ENCODE measurements at regions not wholly inside any gene's neighbourhood (a gene's known extent, or its start where the extent isn't known, plus 50 kb on each side); places are given as distances from the start of the nearest gene placed in this dataset.

DNA sequence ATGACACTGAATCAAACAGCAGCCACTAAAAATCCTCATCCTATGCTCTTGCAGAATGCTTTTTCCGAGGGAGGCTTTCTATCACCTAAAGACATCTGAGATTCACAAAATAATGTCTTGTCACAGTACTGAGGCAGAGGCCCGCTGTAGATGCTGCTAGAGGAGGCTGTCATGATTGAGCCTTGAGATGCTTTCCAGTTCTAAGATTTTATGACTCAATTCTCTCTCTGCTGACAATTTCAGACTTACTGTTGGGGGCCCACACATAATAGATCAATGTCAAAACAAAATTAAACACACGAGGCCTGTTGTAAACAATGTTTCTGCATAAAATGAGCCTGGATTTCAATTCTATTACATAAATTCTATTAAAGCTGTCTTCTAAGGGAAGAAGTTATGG lies 132.7 kb upstream of the ARL4C start:
- Histone ChIP-seq H3K79me2 (replicated peaks; ENCODE audit: insufficient read depth, low read length) (no peaks in the 10 kb centered on the region), H2AFZ (ENCODE audit: low read depth, low read length) (no peak overlapping the region), H3F3A (ENCODE audit: insufficient read depth, low read length, poor library complexity, severe bottlenecking) (no peaks in the 10 kb centered on the region), H3K9me2 (ENCODE audit: insufficient read depth, low read length) (no peaks in the 10 kb centered on the region), H3K4me2 (ENCODE audit: low read length) (no peak overlapping the region), H4K20me1 (ENCODE audit: insufficient read depth) (no peaks in the 10 kb centered on the region), H3K36me3 (ENCODE audit: insufficient read depth, low read length) (no peaks in the 10 kb centered on the region), H3K4me3 (ENCODE audit: low read length) (no peak overlapping the region), H3K27ac (ENCODE audit: low read length) (no peak overlapping the region), H3K9ac (ENCODE audit: low read length) (no peak overlapping the region), H3K27me3 (ENCODE audit: insufficient read depth, low read depth, low read length) (no peaks in the 10 kb centered on the region), H3K9me3 (ENCODE audit: low read length) (no peaks in the 10 kb centered on the region)
- TF ChIP-seq POLR2AphosphoS5 (IDR thresholded peaks at IDR 0.05) (peak; percentile 31), EZH2 (IDR thresholded peaks at IDR 0.05; ENCODE audit: borderline replicate concordance, insufficient read depth, low read length, poor library complexity, severe bottlenecking) (no peak)

GRCh38 chr2:234628953-234629352 lies 132.1 kb upstream of the ARL4C start:
- H3K9ac ChIP-seq (ENCODE audit: low read length) = no peak overlapping the region
- H3K4me3 ChIP-seq (ENCODE audit: low read length) = no peak overlapping the region
- TF ChIP-seq SMC3 (conservative IDR thresholded peaks at IDR 0.05; ENCODE audit: poor library complexity) (no peak), EZH2 (IDR thresholded peaks at IDR 0.05; ENCODE audit: borderline replicate concordance, insufficient read depth, low read length, poor library complexity, severe bottlenecking) (no peak), RAD21 (conservative IDR thresholded peaks at IDR 0.05) (no peak), CTCF (IDR thresholded peaks at IDR 0.05; ENCODE audit: poor library complexity, severe bottlenecking) (no peak), POLR2AphosphoS5 (IDR thresholded peaks at IDR 0.05) (no peak), MXI1 (conservative IDR thresholded peaks at IDR 0.05; ENCODE audit: poor library complexity, severe bottlenecking) (no peak), TAF1 (IDR thresholded peaks at IDR 0.05; ENCODE audit: low read depth) (no peak), REST (IDR thresholded peaks at IDR 0.05; ENCODE audit: borderline replicate concordance) (no peak), EP300 (conservative IDR thresholded peaks at IDR 0.05; ENCODE audit: poor library complexity, severe bottlenecking) (no peak)
- H3K27ac ChIP-seq (ENCODE audit: low read length) = no peak overlapping the region
- H3K36me3 ChIP-seq (ENCODE audit: insufficient read depth, low read length) = no peaks in the 10 kb centered on the region
- H3K9me2 ChIP-seq (ENCODE audit: insufficient read depth, low read length) = no peaks in the 10 kb centered on the region
- no peak overlapping the region for H3K4me2 ChIP-seq (ENCODE audit: low read length)
- H4K20me1 ChIP-seq (ENCODE audit: insufficient read depth) = no peaks in the 10 kb centered on the region
- H2AFZ ChIP-seq (ENCODE audit: low read depth, low read length) = no peak overlapping the region
- no peaks in the 10 kb centered on the region for H3K27me3 ChIP-seq (ENCODE audit: insufficient read depth, low read depth, low read length)
- no peaks in the 10 kb centered on the region for H3K79me2 ChIP-seq (replicated peaks; ENCODE audit: insufficient read depth, low read length)
- H3K9me3 ChIP-seq (ENCODE audit: low read length) = no peaks in the 10 kb centered on the region
- H3F3A ChIP-seq (ENCODE audit: insufficient read depth, low read length, poor library complexity, severe bottlenecking) = no peaks in the 10 kb centered on the region

- Histone ChIP-seq H3K27ac (ENCODE audit: low read length) (no peak overlapping the region), H3K9me3 (ENCODE audit: low read length) (no peaks in the 10 kb centered on the region), H4K20me1 (ENCODE audit: insufficient read depth) (no peaks in the 10 kb centered on the region), H2AFZ (ENCODE audit: low read depth, low read length) (no peak overlapping the region), H3K9ac (ENCODE audit: low read length) (no peak overlapping the region), H3K79me2 (replicated peaks; ENCODE audit: insufficient read depth, low read length) (no peaks in the 10 kb centered on the region), H3K36me3 (ENCODE audit: insufficient read depth, low read length) (no peaks in the 10 kb centered on the region), H3K4me3 (ENCODE audit: low read length) (no peak overlapping the region), H3K9me2 (ENCODE audit: insufficient read depth, low read length) (no peaks in the 10 kb centered on the region), H3F3A (ENCODE audit: insufficient read depth, low read length, poor library complexity, severe bottlenecking) (no peaks in the 10 kb centered on the region), H3K4me2 (ENCODE audit: low read length) (no peak overlapping the region), H3K27me3 (ENCODE audit: insufficient read depth, low read depth, low read length) (no peaks in the 10 kb centered on the region)
- TF ChIP-seq MXI1 (conservative IDR thresholded peaks at IDR 0.05; ENCODE audit: poor library complexity, severe bottlenecking) = no peak
- TF ChIP-seq SMC3 (conservative IDR thresholded peaks at IDR 0.05; ENCODE audit: poor library complexity) = no peak
- no peak for TF ChIP-seq EP300 (conservative IDR thresholded peaks at IDR 0.05; ENCODE audit: poor library complexity, severe bottlenecking)
- TF ChIP-seq TAF1 (IDR thresholded peaks at IDR 0.05; ENCODE audit: low read depth) = no peak
- no peak for TF ChIP-seq RAD21 (conservative IDR thresholded peaks at IDR 0.05)
- TF ChIP-seq POLR2AphosphoS5 (IDR thresholded peaks at IDR 0.05) = no peak
- TF ChIP-seq EZH2 (IDR thresholded peaks at IDR 0.05; ENCODE audit: borderline replicate concordance, insufficient read depth, low read length, poor library complexity, severe bottlenecking) = no peak
- no peak for TF ChIP-seq CTCF (IDR thresholded peaks at IDR 0.05; ENCODE audit: poor library complexity, severe bottlenecking)
- no peak for TF ChIP-seq REST (IDR thresholded peaks at IDR 0.05; ENCODE audit: borderline replicate concordance)
These were observed 130.4 kb upstream of the ARL4C start for GRCh38 chr2:234627308-234627707.
